Pulmonary artery endothelial cell (primary cell): ENCODE measurements at regions not wholly inside any gene's neighbourhood (a gene's known extent, or its start where the extent isn't known, plus 50 kb on each side); places are given as distances from the start of the nearest gene placed in this dataset.
"Not testable (repeated sequence)": the region's sequence is repeated elsewhere in the genome, so short reads cannot be mapped to it uniquely, and the experiment has no call there.

Experiments
- DNase-seq: peaks from one replicate; pipeline ENCODE4 v3.0.0-alpha.2; 2011; ENCODE audit warnings: low read depth, low spot score

DNA sequence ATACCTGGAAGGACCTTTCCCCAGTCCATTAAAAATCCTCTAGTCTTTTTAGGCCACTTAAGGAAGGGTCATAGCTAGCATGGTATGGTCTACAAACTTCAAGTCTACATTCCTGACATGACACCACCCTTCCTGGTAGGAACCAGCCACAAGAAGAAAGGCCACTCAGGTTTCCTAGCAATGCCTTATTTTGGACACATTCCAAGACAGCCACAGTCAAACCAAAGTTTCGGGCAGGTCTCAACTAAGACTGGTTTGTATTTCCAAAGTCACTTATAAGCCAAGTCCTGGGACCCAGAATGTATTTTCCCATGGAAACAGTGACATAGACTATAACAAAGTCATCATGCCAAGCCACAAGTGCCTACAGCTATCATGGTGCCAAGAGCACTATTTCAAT lies 50.6 kb upstream of the SLC44A3 start:
- DNase-seq = no peak

DNA sequence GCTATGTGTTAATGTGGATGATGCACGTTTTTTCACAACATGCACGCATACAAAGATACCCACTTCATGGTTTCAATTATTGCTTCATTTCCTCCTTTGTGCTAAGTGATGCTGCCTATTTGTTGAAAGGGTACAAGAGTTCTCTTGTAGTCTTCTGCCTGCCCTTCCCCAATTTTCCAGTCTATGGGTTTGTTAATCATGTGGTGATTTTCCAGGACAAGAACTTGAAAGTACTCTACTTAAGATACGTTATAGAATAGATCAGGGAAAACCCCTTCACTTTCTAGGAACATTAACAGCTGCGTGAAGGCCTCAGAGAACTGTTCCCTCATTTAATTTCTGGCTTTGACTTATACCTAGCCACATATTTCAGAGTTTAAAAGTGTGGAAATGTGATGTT lies 52.1 kb upstream of the SLC44A3 start:
- DNase-seq = no peak

DNA sequence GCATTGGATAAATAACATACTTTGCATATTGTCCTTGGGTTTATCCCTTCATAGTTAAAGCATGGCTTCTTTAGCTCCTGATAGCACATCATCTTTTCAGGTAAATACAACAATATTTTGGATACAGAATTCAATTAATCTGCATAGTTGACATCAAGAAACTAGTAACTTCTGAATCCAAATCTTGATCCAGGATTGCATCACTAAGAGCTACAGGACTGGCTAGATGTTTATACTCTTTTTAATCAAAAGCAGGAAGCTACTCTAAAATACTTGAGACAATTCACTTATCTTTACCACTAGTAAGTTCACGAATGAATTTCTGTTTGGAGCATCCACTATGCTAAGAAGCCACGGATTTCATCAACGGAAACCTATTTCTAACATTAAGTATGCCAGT lies 54.2 kb upstream of the SLC44A3 start:
- no peak for DNase-seq

- DNase-seq = no peak
Observed at GRCh38 chr1:94759188-94759587, 61.0 kb upstream of the SLC44A3 start.

DNA sequence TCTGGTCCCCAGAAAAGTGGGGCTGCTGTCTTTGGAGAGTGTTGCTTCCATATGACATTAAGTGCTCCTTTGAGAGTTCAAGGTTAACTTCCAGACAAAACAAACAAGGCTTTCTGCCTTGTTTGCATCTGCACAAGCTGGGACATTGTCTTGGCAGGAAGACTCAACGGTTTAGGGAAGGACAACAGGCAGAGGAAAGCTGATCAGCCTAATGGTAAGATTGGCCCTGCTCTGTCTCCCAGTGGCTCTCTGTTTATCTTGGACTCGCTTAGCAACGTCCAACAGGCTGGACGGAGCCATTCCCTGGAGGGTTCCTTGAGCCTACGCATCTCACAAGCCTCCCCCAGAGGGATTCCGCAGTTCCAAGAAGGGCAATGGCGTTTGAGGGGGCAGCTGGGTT lies 62.2 kb upstream of the SLC44A3 start:
- DNase-seq = no peak

DNA sequence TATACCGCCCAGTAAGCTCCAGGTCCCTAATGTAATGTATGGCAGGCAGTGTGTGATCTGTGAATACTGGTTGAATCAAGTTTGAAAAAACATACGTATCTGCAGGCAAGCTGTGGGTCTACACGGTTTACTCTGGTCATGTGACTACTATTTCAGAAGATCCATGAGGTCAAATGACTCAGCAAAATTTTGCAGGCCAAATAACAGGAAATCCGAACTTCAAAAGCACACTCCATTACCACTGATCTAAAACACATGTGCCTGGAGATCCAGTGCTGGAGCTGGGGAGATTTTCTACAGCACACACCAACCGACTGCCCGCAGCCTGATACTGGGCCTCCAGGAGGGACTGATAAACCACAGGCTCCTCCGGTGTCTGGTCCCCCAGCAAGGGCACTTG lies 64.5 kb upstream of the SLC44A3 start:
- no peak for DNase-seq

DNA sequence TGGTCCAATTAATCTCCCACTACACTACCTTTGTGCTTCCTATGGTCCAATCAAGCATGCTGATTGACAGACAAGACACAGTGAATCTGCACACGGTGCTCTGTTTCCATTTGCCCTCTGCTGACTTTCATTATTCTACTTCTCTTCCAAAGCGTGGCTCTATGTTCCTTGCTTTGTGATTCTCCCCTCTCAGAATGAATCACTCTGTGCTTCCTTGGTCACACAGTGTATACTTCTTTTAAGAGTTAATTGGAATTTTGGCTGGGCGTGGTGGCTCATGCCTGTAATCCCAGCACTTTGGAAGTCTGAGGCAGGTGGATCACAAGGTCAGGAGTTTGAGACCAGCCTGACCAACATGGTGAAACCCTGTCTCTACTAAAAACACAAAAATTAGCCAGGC lies 65.1 kb upstream of the SLC44A3 start:
- not testable (repeated sequence) for DNase-seq

DNA sequence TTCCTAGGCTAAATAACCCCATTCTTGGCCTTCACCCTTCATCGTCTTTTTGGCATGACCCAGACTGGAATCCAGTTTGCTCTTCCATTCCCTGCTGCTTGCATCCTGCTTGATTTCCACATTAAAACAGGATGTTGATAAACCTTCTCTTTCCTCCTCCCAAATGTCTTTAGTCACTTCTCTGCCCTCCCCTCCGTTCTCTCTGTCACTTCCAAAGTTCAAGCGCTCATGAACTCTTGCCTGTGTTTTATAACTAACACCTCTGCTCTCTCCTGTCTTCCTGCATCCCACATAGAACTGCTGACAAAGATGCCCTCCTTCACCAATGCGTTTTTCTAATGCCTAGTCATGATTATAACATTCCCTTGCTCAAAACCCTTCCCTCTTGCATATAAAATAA lies 65.6 kb upstream of the SLC44A3 start:
- no peak for DNase-seq

DNA sequence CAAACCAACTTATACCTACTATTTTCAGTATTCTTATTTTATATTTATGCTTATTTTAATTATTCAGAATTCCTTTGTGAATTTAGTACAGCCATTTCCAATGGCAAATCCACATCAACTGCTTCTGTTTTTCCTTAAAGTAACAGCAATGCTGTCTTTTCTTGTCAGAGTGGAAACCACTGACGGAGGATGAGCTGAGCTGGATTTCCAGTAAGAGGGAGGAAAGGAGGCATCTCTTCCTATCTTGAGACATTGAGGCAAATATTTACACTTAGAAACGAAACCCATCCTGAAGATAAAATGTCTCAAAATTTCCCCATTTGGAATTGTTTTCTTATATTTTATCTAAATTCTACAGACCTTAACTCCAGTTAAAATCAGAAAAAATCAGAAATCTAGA lies 66.1 kb upstream of the SLC44A3 start:
- DNase-seq = no peak

- DNase-seq = no peak
Observed at GRCh38 chr1:94753171-94753972, 66.8 kb upstream of the SLC44A3 start.

DNA sequence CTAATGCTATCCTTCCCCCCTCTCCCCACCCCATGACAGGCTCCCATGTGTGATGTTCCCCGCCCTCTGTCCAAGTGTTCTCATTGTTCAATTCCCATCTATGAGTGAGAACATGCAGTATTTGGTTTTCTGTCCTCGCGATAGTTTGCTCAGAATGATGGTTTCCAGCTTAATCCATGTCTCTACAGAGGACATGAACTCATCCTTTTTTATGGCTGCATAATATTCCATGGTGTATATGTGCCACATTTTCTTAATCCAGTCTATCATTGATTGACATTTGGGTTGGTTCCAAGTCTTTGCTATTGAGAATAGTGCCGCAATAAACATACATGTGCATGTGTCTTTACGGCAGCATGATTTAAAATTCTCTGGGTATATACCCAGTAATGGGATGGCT lies 68.7 kb upstream of the SLC44A3 start:
- DNase-seq = not testable (repeated sequence)

GRCh38 chr1:94746635-94747525 lies 73.3 kb upstream of the SLC44A3 start:
- no peak for DNase-seq

DNA sequence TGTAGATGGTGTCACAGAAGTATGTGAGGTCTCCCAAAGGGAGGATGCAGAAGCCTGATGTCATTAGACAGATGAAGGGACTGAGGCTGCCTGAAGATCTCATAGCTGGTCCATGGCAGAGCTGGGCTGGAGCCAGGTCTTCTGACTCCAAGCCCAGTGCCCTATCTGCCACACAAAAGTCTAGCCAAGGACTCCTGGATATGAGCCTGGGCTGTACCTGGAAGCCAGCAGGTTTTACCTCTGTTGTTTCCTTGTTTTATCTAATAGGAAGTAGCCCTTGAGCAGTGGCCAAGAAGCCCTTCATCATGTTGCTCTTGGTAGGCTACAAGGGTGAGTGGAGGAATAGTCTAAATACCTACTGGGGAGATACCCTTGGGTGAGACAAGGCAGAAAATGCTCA lies 74.4 kb upstream of the SLC44A3 start:
- DNase-seq = no peak

GRCh38 chr1:94743862-94744261 lies 76.3 kb upstream of the SLC44A3 start:
- no peak for DNase-seq

GRCh38 chr1:94741996-94742395 lies 78.2 kb upstream of the SLC44A3 start:
- no peak for DNase-seq

DNA sequence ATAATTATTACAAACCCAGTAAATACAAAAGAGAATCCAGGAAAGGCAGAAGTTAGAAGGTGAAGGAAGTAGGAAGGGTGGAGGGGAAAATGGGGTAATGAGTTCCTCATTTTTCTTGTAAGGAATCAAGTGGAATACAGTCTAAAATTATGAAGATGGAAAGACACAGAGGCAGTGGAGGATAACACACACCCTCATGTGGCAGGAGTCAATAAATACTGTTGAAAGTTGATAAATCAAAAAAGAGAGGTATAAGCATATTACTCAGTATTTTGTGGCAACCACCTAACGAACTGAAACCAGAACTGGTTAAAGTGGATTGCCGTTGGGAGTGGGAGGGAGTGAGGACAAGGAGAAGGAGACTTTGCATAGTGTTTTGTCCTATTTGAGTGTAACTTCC lies 78.6 kb upstream of the SLC44A3 start:
- no peak for DNase-seq

- DNase-seq = no peak
Observed at GRCh38 chr1:94739521-94740061, 80.6 kb upstream of the SLC44A3 start.

DNA sequence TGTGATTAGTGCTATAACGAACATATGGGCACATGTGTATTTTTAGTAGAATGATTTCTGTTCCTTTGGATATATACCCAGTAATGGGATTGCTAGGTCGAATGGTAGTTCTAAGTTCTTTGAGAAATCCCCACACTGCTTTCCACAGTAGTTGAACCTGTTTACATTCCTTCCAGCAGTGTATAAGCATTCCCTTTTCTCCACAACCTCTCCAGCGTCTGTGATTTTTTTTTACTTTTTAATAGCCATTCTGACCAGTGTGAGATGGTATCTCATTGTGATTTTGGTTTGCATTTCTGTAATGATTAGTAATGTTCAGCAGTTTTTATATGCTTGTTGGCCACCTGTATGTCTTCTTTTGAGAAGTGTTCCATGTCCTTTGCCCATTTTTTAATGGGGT lies 81.8 kb upstream of the SLC44A3 start:
- DNase-seq = no peak

DNA sequence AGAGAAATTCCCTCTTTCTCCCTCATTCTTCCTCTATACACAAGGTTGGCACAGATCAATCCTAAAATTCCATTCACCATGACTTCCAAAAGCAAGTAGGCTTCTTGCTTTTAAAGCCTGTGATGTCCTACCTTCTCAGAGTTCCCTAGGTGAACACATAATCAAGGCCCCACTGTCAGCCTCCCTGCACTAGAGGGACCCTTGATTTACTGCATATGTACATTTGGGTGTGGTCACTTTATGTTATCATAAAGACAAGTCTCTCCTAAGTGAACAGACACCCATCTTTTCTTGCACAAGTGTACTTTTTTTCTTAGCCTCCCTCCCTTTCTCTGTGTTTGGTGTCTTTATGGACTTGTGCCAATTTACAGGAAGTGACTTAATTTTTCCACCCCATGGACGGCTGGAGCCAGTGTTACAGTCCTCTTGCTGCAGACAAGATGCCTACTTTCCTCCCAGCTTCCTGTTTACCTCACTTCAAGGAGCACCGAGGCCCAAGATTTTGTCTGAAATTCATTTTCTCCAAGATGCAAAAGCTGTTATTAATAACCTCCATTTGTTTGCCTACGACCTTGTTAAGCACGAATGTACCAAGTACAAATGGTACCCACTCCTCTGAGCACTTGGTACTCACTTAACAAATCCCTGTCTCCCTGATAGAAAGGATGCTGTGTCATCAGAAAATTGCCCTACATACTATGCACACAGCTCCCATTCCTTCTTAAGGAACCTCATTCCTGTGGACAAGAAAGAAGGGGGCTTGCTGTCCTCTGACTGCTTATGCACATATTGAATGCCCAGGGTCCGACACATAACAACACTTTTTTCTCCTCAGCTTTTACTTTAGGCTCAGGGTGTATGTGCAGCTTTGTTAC lies 82.8 kb upstream of the SLC44A3 start:
- DNase-seq = peak; percentile 53

GRCh38 chr1:94736549-94736948 lies 83.6 kb upstream of the SLC44A3 start:
- DNase-seq = no peak

DNA sequence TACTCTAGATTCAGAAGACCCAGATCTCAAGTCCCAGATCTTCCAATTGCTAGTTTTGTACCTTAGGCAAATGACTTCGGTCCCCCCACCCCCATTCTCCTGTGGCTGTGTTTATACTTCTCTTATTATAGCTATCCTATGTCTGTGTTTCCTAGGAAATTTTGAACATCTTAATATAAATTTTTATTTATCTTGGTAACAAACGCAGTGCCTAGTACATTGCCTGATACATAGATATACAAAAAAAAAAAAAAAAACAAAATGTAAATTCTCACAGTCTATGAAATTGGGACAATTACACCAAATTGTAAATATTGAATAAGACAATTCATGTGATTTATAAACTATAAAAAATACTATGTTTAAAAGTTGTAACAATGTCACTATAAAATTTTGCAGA lies 84.1 kb upstream of the SLC44A3 start:
- no peak for DNase-seq
